HL-60 (cell line): ENCODE measurements at regions not wholly inside any gene's neighbourhood (a gene's known extent, or its start where the extent isn't known, plus 50 kb on each side); places are given as distances from the start of the nearest gene placed in this dataset.

Source experiments
- DNase-seq, 2 experiments: peaks; one replicate each; pipeline ENCODE4 v3.0.0-alpha.2; 2010 to 2020; ENCODE audit warnings: low read depth in 1 of 2, low spot score in 1 of 2
- H3K27ac ChIP-seq: fragments of 250-450 bp; sonication (Bioruptor Pico); replicated peaks from 2 replicates; pipeline ENCODE4 v1.5.1; 2020; ENCODE audit warnings: mild to moderate bottlenecking, moderate library complexity
- H3K27me3 ChIP-seq: fragments of 250-450 bp; sonication (Bioruptor Pico); 2 replicates; pipeline ENCODE4 v1.5.1; 2021; ENCODE audit warnings: mild to moderate bottlenecking, moderate library complexity; ENCODE audit not compliant: insufficient read depth, poor library complexity, severe bottlenecking
- H3K4me3 ChIP-seq: replicated peaks from 2 replicates; pipeline ENCODE4 v1.5.1; 2011; ENCODE audit warnings: mild to moderate bottlenecking, control low read depth, low read length; ENCODE audit not compliant: insufficient read depth
- GABPA ChIP-seq: IDR thresholded peaks from 2 replicates; pipeline ENCODE4 v1.6.1; 2012; ENCODE audit warnings: low read depth
- POLR2AphosphoS5 ChIP-seq: IDR thresholded peaks from 2 replicates; pipeline ENCODE4 v1.6.1; 2012; ENCODE audit warnings: low read depth
- REST ChIP-seq: IDR thresholded peaks from 2 replicates; pipeline ENCODE4 v1.6.1; 2012; ENCODE audit warnings: low read depth; ENCODE audit not compliant: insufficient replicate concordance
- SPI1 ChIP-seq: IDR thresholded peaks from 2 replicates; pipeline ENCODE4 v1.6.1; 2012; ENCODE audit warnings: low read depth, mild to moderate bottlenecking, borderline replicate concordance
- TF ChIP-seq, protein P1 (sequence below): IDR thresholded peaks from one replicate; pipeline ENCODE4 v1.5.1; 2011; ENCODE audit warnings: low read length, control low read depth, inconsistent platforms; ENCODE audit not compliant: insufficient read depth

GRCh38 chr4:110907801-110908313, 285.0 kb upstream of the PITX2 start:
- DNase-seq: no peak
- no peaks in the 10 kb centered on the region for H3K27me3 ChIP-seq
- no peak overlapping the region for H3K4me3 ChIP-seq
- TF ChIP-seq, protein P1, sequence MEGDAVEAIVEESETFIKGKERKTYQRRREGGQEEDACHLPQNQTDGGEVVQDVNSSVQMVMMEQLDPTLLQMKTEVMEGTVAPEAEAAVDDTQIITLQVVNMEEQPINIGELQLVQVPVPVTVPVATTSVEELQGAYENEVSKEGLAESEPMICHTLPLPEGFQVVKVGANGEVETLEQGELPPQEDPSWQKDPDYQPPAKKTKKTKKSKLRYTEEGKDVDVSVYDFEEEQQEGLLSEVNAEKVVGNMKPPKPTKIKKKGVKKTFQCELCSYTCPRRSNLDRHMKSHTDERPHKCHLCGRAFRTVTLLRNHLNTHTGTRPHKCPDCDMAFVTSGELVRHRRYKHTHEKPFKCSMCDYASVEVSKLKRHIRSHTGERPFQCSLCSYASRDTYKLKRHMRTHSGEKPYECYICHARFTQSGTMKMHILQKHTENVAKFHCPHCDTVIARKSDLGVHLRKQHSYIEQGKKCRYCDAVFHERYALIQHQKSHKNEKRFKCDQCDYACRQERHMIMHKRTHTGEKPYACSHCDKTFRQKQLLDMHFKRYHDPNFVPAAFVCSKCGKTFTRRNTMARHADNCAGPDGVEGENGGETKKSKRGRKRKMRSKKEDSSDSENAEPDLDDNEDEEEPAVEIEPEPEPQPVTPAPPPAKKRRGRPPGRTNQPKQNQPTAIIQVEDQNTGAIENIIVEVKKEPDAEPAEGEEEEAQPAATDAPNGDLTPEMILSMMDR: no peak
- TF ChIP-seq REST: no peak
- no peak for TF ChIP-seq GABPA
- no peak for TF ChIP-seq SPI1
- TF ChIP-seq POLR2AphosphoS5: no peak
- H3K27ac ChIP-seq: no peak overlapping the region

DNA sequence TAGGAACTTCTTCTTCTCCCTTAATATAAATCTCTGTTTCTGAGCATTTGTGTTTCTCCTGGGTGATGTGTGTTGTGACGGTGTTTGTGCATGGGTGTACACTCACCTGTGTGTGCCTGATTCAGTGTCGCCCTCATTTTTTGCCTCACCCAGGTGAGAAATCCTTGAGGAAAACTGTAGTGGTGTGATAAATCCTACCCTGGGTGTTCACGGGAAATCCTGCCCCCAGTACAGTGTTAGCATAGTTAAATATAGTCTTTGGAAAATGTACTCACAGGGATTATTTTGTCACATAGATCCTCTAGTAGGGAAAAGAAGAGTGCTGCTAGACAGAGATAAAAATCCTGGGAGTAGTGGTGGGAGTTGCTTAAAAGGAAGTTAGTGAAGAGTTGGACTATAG, 291.9 kb upstream of the PITX2 start:
- no peak for TF ChIP-seq POLR2AphosphoS5
- TF ChIP-seq, protein P1: no peak
- H3K4me3 ChIP-seq: no peak overlapping the region
- no peaks in the 10 kb centered on the region for H3K27me3 ChIP-seq
- no peak overlapping the region for H3K27ac ChIP-seq
- no peak for DNase-seq

DNA sequence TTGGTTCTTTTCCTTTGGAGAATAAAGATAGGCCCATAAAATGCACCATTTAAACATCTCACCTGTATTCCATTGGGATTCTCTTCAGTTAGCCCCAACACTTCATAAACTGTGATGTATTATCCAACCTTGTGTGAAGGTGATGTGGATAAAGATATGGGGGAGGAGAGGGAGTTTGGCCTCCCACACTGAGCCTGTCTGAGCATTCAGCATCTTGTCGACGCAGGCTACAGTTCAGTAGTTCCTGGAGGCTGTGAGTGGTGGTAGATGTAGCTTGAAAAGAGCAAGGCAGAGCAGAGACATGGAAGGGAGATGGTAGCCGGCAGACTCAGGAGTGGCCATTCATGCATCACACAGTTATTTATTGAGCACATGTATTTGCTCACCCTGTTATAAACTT, 292.4 kb upstream of the PITX2 start:
- no peak overlapping the region for H3K27ac ChIP-seq

More for the DNA sequence above, 292.4 kb upstream of the PITX2 start:
- DNase-seq: no peak
- TF ChIP-seq, protein P1: no peak
- no peak for TF ChIP-seq SPI1
- TF ChIP-seq GABPA: no peak
- no peak for TF ChIP-seq POLR2AphosphoS5
- no peak for TF ChIP-seq REST
- Histone ChIP-seq H3K4me3 (no peak overlapping the region), H3K27me3 (no peaks in the 10 kb centered on the region)
